Prostate gland (tissue), 2 donors: ENCODE measurements at regions not wholly inside any gene's neighbourhood (a gene's known extent, or its start where the extent isn't known, plus 50 kb on each side); places are given as distances from the start of the nearest gene placed in this dataset.

Source experiments
- DNase-seq: peaks from one replicate; pipeline ENCODE4 v3.0.0-alpha.2; 2019; ENCODE audit warnings: low spot score
- H3K27ac ChIP-seq, 2 donors: fragments of 200-600 bp; sonication (generic); 2 replicates each; pipeline ENCODE4 v1.5.1; 2017 to 2019
- H3K27me3 ChIP-seq: fragments of 200-600 bp; sonication (generic); replicated peaks from 2 replicates; pipeline ENCODE4 v1.5.1; 2019; ENCODE audit not compliant: insufficient read depth
- H3K36me3 ChIP-seq, 2 donors: fragments of 200-600 bp; sonication (generic); 1 replicate in 1 of 2; 2 replicates in 1 of 2; pipeline versions ENCODE4 v1.5.1 to v1.8.1; 2017 to 2019
- H3K4me1 ChIP-seq: fragments of 200-600 bp; sonication (generic); replicated peaks from 2 replicates; pipeline ENCODE4 v1.5.1; 2019
- H3K4me3 ChIP-seq, 2 donors: fragments of 200-600 bp; sonication (generic); 2 replicates each; pipeline ENCODE4 v1.5.1; 2017 to 2019
- H3K9me3 ChIP-seq: fragments of 200-600 bp; sonication (generic); 2 replicates; pipeline ENCODE4 v1.5.1; 2017
- POLR2A ChIP-seq: fragments of 450-650 bp; IDR thresholded peaks from one replicate; pipeline ENCODE4 v1.6.1; 2016; ENCODE audit warnings: antibody characterized with exemption, mild to moderate bottlenecking
- POLR2AphosphoS5 ChIP-seq: sonication (generic); formaldehyde crosslinking; IDR thresholded peaks from one replicate; pipeline ENCODE4 v1.6.1; 2017; ENCODE audit warnings: antibody characterized with exemption
- WGBS: methylation state at CpG from one replicate; pipeline ENCODE4 v1.1.5; 2018; 5-methylcytosine and 5-hydroxymethylcytosine counted together
- intact Hi-C: fragments of 100-400 bp; cut with DNase I; formaldehyde crosslinking; loops from one replicate; pipeline ENCODE4 v1.14.2; 2022
- TF ChIP-seq, protein P1 (sequence below), 4 experiments: fragments of 200-600 bp in 2 of 4; fragments of 450-650 bp in 2 of 4; sonication (generic) in 2 of 4; IDR thresholded peaks; 1 replicate in 3 of 4; 2 replicates in 1 of 4; pipeline ENCODE4 v1.5.1; 2016 to 2019; ENCODE audit warnings: antibody characterized with exemption in 4 of 4, mild to moderate bottlenecking in 2 of 4, moderate library complexity in 2 of 4

- Histone ChIP-seq H3K4me1 (no peaks in the 10 kb centered on the region), H3K27ac (no peak overlapping the region), H3K27me3 (no peaks in the 10 kb centered on the region), H3K4me3 (no peak overlapping the region), H3K9me3 (no peaks in the 10 kb centered on the region), H3K36me3 (no peaks in the 10 kb centered on the region)
- TF ChIP-seq POLR2AphosphoS5 (no peak), POLR2A (no peak)
- TF ChIP-seq, protein P1, sequence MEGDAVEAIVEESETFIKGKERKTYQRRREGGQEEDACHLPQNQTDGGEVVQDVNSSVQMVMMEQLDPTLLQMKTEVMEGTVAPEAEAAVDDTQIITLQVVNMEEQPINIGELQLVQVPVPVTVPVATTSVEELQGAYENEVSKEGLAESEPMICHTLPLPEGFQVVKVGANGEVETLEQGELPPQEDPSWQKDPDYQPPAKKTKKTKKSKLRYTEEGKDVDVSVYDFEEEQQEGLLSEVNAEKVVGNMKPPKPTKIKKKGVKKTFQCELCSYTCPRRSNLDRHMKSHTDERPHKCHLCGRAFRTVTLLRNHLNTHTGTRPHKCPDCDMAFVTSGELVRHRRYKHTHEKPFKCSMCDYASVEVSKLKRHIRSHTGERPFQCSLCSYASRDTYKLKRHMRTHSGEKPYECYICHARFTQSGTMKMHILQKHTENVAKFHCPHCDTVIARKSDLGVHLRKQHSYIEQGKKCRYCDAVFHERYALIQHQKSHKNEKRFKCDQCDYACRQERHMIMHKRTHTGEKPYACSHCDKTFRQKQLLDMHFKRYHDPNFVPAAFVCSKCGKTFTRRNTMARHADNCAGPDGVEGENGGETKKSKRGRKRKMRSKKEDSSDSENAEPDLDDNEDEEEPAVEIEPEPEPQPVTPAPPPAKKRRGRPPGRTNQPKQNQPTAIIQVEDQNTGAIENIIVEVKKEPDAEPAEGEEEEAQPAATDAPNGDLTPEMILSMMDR (IDR thresholded peaks at IDR 0.05) = no peak
- WGBS = 93% methylated on average over 2 of the region's 2 CpGs
- DNase-seq = no peak
- intact Hi-C loops = no loop called here
These were observed 64.4 kb upstream of the ARAP3 start for GRCh38 chr5:141746395-141746794.

DNA sequence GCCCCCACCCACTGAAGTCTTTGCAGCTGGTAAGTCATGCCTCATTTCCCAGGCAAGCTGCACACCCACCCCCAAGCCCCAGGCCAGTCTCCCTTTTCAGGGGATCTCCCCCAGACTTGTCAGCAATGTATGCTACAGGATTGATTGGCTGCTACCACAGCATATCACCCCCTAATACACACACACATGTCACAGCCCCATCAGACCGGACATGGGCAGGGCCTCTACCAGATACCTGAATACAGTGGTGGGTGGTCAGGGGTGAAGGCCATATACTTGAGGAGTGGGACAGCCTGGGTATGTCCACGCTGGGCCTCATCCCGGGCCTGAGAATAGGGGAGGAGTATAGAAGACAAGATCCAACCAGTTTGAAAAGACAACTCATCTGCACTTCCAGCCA, 63.4 kb upstream of the ARAP3 start:
- H3K27ac ChIP-seq = no peak overlapping the region
- H3K27me3 ChIP-seq = no peaks in the 10 kb centered on the region
- H3K4me1 ChIP-seq = no peaks in the 10 kb centered on the region
- TF ChIP-seq, protein P1 (IDR thresholded peaks at IDR 0.05) = no peak
- TF ChIP-seq POLR2AphosphoS5 (no peak), POLR2A (no peak)
- 83% methylated on average over 3 of the region's 3 CpGs for whole genome bisulfite sequencing
- no peak for DNase-seq
- no peaks in the 10 kb centered on the region for H3K9me3 ChIP-seq
- no peak overlapping the region for H3K4me3 ChIP-seq
- no peaks in the 10 kb centered on the region for H3K36me3 ChIP-seq
- intact Hi-C loops = no loop called here

DNA sequence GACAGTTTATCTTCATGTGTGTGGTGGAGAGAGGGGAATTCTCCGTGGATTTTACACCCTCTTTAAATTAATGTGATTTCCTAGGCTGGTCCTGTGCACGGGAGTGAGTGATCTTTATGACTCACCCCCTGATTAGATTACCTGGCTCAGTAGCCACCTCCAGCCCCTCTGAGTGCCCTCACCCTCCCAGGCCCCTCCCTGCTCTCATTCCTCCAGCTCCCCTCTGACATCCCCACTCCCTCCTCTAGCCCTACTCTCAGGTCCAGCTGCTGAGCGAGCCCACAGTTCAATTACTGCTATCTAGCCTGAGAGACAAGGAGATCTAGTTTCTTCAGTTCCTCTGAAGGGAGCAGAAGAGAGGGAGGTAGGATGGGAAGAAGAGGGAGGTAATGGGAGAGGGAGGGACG, 61.8 kb upstream of the ARAP3 start:
- no peak for DNase-seq
- Histone ChIP-seq H3K27ac (no peak overlapping the region), H3K9me3 (no peaks in the 10 kb centered on the region), H3K4me3 (no peak overlapping the region), H3K27me3 (no peaks in the 10 kb centered on the region), H3K4me1 (no peaks in the 10 kb centered on the region), H3K36me3 (no peaks in the 10 kb centered on the region)
- no peak for TF ChIP-seq POLR2A
- no peak for TF ChIP-seq POLR2AphosphoS5
- TF ChIP-seq, protein P1 (IDR thresholded peaks at IDR 0.05) = no peak
- WGBS = 17% methylated on average over 4 of the region's 4 CpGs
- intact Hi-C loops = no loop called here

DNA sequence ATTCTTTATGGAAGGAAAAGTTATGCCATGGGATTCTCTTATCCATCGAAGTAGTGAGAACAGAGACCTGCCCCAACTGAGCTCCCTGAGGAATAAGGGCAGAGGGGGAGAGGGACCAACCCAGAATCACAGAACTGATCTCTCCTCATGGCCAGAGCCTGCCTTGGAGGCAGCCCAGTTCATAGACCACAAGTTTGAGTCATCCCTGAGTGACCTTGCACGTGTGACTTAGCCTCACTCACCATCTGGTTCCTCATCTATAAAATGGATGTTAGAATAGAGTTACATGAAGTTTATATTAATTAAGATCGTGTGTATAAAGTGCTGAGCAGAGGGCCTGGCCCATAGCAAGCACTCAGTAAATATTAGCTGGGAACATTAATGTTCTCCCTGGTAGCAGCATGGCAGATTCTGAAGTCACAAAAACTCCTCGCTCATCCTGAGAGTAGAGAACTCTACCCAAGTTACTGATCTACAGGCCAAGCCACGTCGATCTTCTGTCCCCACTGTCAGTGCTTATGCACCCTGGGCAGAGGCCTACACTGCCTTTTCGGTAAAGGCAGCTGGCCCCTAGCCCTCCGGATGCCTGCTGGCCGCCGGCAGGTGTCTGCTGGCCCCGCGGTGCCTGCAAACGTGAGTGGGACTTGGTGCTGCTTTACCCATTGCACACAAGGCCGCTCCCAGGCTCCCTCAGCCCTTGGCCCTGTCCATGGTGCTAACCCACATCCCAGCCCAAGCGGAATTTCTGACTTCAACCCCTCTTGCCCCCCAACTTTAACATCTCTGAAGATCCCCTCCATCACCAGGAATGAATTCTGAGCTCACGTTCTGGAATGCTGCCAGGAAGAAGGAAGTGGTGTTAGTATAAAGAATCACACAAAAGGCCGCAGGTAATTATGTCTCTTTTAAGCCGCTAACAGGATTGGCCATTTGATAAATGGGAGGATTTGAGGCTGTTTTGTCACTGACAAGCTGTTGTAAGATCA, 61.1 kb upstream of the ARAP3 start:
- Histone ChIP-seq H3K4me3 (no peak overlapping the region), H3K9me3 (no peaks in the 10 kb centered on the region), H3K36me3 (no peaks in the 10 kb centered on the region), H3K27me3 (no peaks in the 10 kb centered on the region), H3K4me1 (no peaks in the 10 kb centered on the region), H3K27ac (no peak overlapping the region)
- intact Hi-C loops = no loop called here
- TF ChIP-seq POLR2AphosphoS5 (no peak), POLR2A (no peak)
- TF ChIP-seq, protein P1 (IDR thresholded peaks at IDR 0.05) = no peak
- 27% methylated on average over 18 of the region's 18 CpGs for WGBS
- DNase-seq = no peak

- DNase-seq = no peak
- Histone ChIP-seq H3K27ac (no peak overlapping the region), H3K27me3 (no peaks in the 10 kb centered on the region), H3K4me1 (no peaks in the 10 kb centered on the region), H3K36me3 (no peaks in the 10 kb centered on the region), H3K4me3 (no peak overlapping the region), H3K9me3 (no peaks in the 10 kb centered on the region)
- no peak for TF ChIP-seq POLR2AphosphoS5
- no peak for TF ChIP-seq POLR2A
- TF ChIP-seq, protein P1 (IDR thresholded peaks at IDR 0.05) = no peak
- intact Hi-C loops = no loop called here
- 91% methylated on average over 1 of the region's 1 CpG for WGBS
These were observed 60.1 kb upstream of the ARAP3 start for GRCh38 chr5:141742144-141742543.
